ENCODE measurements at regions not wholly inside any gene's neighbourhood (a gene's known extent, or its start where the extent isn't known, plus 50 kb on each side); places are given as distances from the start of the nearest gene placed in this dataset.

DNA sequence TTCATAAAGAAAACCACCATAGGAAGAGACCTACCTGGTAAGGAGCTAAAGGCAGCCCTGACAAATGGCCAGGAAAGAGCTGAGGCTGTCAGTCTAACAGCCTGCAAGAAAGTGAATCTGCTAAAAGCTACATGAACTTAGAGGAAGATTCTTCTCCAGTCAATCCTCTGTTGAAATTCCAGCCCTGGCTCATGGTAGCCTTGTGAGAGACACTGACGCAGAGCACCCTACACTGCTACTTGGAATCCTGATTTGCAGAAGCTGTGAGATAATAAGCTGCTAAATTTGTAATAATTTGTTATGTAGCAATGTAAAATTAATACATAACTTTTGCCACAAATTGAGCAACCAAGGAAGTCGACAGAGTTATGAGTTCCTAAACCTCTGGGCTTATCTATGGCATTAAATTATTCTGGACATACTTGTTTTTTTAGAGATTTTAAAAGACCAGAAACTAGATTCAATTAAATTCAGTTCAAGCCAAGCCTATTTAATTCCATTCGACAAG lies 257.0 kb downstream of the ETNK1 start:
- no peaks in the 10 kb centered on the region for H4K20me1 ChIP-seq (ENCODE audit: insufficient read depth)
- H3K9ac ChIP-seq (ENCODE audit: low read length): no peak overlapping the region
- H3K9me3 ChIP-seq (ENCODE audit: low read length): no peaks in the 10 kb centered on the region
- H3K27ac ChIP-seq (ENCODE audit: low read length): no peak overlapping the region
- TF ChIP-seq TAF1 (IDR thresholded peaks at IDR 0.05; ENCODE audit: low read depth) (no peak), POLR2AphosphoS5 (IDR thresholded peaks at IDR 0.05) (no peak), SMC3 (conservative IDR thresholded peaks at IDR 0.05; ENCODE audit: poor library complexity) (no peak), EZH2 (IDR thresholded peaks at IDR 0.05; ENCODE audit: borderline replicate concordance, insufficient read depth, low read length, poor library complexity, severe bottlenecking) (no peak), MXI1 (conservative IDR thresholded peaks at IDR 0.05; ENCODE audit: poor library complexity, severe bottlenecking) (no peak), EP300 (conservative IDR thresholded peaks at IDR 0.05; ENCODE audit: poor library complexity, severe bottlenecking) (no peak), RAD21 (conservative IDR thresholded peaks at IDR 0.05) (no peak)
- TF ChIP-seq, protein P1, sequence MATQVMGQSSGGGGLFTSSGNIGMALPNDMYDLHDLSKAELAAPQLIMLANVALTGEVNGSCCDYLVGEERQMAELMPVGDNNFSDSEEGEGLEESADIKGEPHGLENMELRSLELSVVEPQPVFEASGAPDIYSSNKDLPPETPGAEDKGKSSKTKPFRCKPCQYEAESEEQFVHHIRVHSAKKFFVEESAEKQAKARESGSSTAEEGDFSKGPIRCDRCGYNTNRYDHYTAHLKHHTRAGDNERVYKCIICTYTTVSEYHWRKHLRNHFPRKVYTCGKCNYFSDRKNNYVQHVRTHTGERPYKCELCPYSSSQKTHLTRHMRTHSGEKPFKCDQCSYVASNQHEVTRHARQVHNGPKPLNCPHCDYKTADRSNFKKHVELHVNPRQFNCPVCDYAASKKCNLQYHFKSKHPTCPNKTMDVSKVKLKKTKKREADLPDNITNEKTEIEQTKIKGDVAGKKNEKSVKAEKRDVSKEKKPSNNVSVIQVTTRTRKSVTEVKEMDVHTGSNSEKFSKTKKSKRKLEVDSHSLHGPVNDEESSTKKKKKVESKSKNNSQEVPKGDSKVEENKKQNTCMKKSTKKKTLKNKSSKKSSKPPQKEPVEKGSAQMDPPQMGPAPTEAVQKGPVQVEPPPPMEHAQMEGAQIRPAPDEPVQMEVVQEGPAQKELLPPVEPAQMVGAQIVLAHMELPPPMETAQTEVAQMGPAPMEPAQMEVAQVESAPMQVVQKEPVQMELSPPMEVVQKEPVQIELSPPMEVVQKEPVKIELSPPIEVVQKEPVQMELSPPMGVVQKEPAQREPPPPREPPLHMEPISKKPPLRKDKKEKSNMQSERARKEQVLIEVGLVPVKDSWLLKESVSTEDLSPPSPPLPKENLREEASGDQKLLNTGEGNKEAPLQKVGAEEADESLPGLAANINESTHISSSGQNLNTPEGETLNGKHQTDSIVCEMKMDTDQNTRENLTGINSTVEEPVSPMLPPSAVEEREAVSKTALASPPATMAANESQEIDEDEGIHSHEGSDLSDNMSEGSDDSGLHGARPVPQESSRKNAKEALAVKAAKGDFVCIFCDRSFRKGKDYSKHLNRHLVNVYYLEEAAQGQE (IDR thresholded peaks at IDR 0.05; ENCODE audit: borderline replicate concordance): no peak
- TF ChIP-seq, protein P2, sequence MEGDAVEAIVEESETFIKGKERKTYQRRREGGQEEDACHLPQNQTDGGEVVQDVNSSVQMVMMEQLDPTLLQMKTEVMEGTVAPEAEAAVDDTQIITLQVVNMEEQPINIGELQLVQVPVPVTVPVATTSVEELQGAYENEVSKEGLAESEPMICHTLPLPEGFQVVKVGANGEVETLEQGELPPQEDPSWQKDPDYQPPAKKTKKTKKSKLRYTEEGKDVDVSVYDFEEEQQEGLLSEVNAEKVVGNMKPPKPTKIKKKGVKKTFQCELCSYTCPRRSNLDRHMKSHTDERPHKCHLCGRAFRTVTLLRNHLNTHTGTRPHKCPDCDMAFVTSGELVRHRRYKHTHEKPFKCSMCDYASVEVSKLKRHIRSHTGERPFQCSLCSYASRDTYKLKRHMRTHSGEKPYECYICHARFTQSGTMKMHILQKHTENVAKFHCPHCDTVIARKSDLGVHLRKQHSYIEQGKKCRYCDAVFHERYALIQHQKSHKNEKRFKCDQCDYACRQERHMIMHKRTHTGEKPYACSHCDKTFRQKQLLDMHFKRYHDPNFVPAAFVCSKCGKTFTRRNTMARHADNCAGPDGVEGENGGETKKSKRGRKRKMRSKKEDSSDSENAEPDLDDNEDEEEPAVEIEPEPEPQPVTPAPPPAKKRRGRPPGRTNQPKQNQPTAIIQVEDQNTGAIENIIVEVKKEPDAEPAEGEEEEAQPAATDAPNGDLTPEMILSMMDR (IDR thresholded peaks at IDR 0.05; ENCODE audit: poor library complexity, severe bottlenecking): no peak
- no peaks in the 10 kb centered on the region for H3K36me3 ChIP-seq (ENCODE audit: insufficient read depth, low read length)
- no peak overlapping the region for H2AFZ ChIP-seq (ENCODE audit: low read depth, low read length)
- H3K27me3 ChIP-seq (ENCODE audit: insufficient read depth, low read depth, low read length): no peaks in the 10 kb centered on the region
- no peak overlapping the region for H3K4me2 ChIP-seq (ENCODE audit: low read length)
- H3K9me2 ChIP-seq (ENCODE audit: insufficient read depth, low read length): no peaks in the 10 kb centered on the region
- H3K4me3 ChIP-seq (ENCODE audit: low read length): no peak overlapping the region
- H3K79me2 ChIP-seq (replicated peaks; ENCODE audit: insufficient read depth, low read length): no peaks in the 10 kb centered on the region
- H3F3A ChIP-seq (ENCODE audit: insufficient read depth, low read length, poor library complexity, severe bottlenecking): no peaks in the 10 kb centered on the region

DNA sequence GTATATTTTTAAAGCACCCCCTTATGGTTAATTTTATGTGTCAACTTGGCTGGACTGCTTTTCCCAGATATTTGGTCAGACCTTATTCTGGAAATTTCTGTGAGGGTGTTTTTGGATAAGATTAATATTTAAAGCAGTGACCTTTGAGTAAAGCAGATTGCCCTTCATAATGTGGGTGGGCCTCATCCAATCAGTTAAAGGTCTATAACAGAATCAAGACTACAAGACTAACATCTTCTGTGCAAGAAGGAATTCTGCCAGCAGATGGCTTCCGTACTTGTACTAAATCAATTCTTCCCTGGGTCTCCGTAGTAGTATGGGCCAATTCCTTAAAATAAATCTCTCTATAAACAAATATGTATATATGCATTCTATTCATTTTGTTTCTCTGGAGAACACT lies 257.6 kb downstream of the ETNK1 start:
- Histone ChIP-seq H2AFZ (ENCODE audit: low read depth, low read length) (no peak overlapping the region), H3K9ac (ENCODE audit: low read length) (no peak overlapping the region), H3K36me3 (ENCODE audit: insufficient read depth, low read length) (no peaks in the 10 kb centered on the region), H3K27ac (ENCODE audit: low read length) (no peak overlapping the region), H3K4me3 (ENCODE audit: low read length) (no peak overlapping the region), H3K27me3 (ENCODE audit: insufficient read depth, low read depth, low read length) (no peaks in the 10 kb centered on the region), H3K9me2 (ENCODE audit: insufficient read depth, low read length) (no peaks in the 10 kb centered on the region), H3K9me3 (ENCODE audit: low read length) (no peaks in the 10 kb centered on the region), H3K79me2 (replicated peaks; ENCODE audit: insufficient read depth, low read length) (no peaks in the 10 kb centered on the region), H4K20me1 (ENCODE audit: insufficient read depth) (no peaks in the 10 kb centered on the region), H3K4me2 (ENCODE audit: low read length) (no peak overlapping the region), H3F3A (ENCODE audit: insufficient read depth, low read length, poor library complexity, severe bottlenecking) (no peaks in the 10 kb centered on the region)
- no peak for TF ChIP-seq EZH2 (IDR thresholded peaks at IDR 0.05; ENCODE audit: borderline replicate concordance, insufficient read depth, low read length, poor library complexity, severe bottlenecking)
- TF ChIP-seq TAF1 (IDR thresholded peaks at IDR 0.05; ENCODE audit: low read depth): no peak
- TF ChIP-seq, protein P2 (IDR thresholded peaks at IDR 0.05; ENCODE audit: poor library complexity, severe bottlenecking): no peak
- TF ChIP-seq EP300 (conservative IDR thresholded peaks at IDR 0.05; ENCODE audit: poor library complexity, severe bottlenecking): no peak
- TF ChIP-seq, protein P1 (IDR thresholded peaks at IDR 0.05; ENCODE audit: borderline replicate concordance): no peak
- no peak for TF ChIP-seq POLR2AphosphoS5 (IDR thresholded peaks at IDR 0.05)
- no peak for TF ChIP-seq SMC3 (conservative IDR thresholded peaks at IDR 0.05; ENCODE audit: poor library complexity)
- no peak for TF ChIP-seq RAD21 (conservative IDR thresholded peaks at IDR 0.05)

Data from neural cell (in vitro differentiated cells).